T-helper 2 cell treated with Interferon-gamma antibody and Interleukin-4, amounts not matched to agents 5 μg/mL and 100 μg/mL, for 36 hours (primary cell): ENCODE measurements at regions not wholly inside any gene's neighbourhood (a gene's known extent, or its start where the extent isn't known, plus 50 kb on each side); places are given as distances from the start of the nearest gene placed in this dataset.

Experiments
- DNase-seq: peaks from one replicate; pipeline ENCODE4 v3.0.0; 2021; ENCODE audit warnings: low spot score
- H3K27ac Mint-ChIP-seq: one replicate; pipeline ENCODE4 v1.8.0; 2021; ENCODE audit warnings: mild to moderate bottlenecking, mixed read lengths
- H3K27me3 Mint-ChIP-seq: one replicate; pipeline ENCODE4 v1.8.0; 2021; ENCODE audit warnings: low read depth, mixed read lengths
- H3K36me3 Mint-ChIP-seq: one replicate; pipeline ENCODE4 v1.8.0; 2021; ENCODE audit warnings: low read depth, mixed read lengths
- H3K4me1 Mint-ChIP-seq: one replicate; pipeline ENCODE4 v1.8.0; 2021; ENCODE audit warnings: low read depth, mixed read lengths
- H3K4me3 Mint-ChIP-seq: one replicate; pipeline ENCODE4 v1.8.0; 2022; ENCODE audit warnings: mild to moderate bottlenecking, moderate library complexity, mixed read lengths
- H3K9me3 Mint-ChIP-seq: one replicate; pipeline ENCODE4 v1.8.0; 2021; ENCODE audit warnings: mixed read lengths

DNA sequence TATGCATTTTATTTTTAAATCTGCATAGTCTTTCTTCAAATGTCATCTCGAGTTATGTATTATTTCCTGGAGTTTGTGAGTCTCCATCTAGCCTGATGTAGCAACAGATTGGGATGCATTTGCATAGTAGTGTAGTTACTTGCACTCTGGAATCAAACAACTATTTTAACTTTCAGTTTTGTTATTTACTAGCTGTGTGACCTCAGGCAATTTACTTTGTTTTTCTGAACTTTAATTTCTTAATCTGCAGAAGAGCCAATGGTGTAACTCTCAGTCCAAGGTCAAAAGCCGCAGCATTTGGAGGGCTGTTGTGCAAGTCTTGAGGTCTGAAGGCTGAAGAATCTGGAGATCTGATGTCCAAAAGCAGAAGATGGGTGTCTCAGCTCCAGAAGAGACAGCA lies 175.8 kb upstream of the SORCS1 start:
- Mint-ChIP-seq H3K4me1 (no peaks in the 10 kb centered on the region), H3K36me3 (no peaks in the 10 kb centered on the region), H3K27me3 (no peaks in the 10 kb centered on the region), H3K4me3 (no peak overlapping the region), H3K9me3 (peaks cover 36% of the 10 kb centered on the region), H3K27ac (no peak overlapping the region)
- DNase-seq, result no peak

DNA sequence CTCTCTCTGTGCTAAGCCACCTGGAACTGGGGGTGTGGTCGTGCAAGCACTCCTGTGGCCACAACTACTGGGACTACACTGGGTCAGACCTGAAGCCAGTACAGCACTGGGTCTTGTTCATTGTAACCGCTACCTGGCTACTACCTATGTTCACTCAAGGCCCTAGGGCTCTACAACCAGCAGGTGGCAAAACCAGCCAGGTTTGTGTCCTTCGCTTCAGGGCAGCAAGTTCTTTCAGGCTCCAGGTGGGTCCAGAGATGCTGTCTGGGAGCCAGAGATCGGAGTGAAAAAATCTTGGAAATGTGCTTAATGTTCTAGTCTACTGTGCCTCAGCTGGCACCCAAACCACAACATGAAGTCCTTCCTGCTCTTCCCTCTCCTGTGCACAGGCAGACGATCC lies 171.6 kb upstream of the SORCS1 start:
- H3K9me3 Mint-ChIP-seq, result peaks cover 35% of the 10 kb centered on the region
- no peaks in the 10 kb centered on the region for H3K4me1 Mint-ChIP-seq
- no peaks in the 10 kb centered on the region for H3K36me3 Mint-ChIP-seq
- no peak overlapping the region for H3K27ac Mint-ChIP-seq
- no peaks in the 10 kb centered on the region for H3K27me3 Mint-ChIP-seq
- no peak for DNase-seq
- no peak overlapping the region for H3K4me3 Mint-ChIP-seq

DNA sequence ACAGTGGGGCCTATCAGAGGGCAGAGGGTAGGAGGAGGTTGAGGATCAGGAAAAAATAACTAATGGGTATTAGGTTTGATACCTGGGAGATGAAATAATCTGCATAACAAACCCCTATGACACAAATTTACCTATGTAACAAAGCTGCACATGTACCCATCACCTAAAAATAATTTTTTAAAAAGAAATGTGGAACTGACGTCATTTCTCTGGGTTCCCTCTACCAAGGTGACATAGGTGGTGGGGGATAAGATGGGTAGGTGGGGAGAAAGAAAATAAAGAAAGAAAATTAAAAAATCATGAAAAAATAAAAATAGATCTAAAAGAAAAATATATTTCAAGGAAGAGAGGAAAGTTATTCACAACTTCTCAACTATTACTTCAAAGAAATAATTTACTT lies 153.1 kb upstream of the SORCS1 start:
- H3K9me3 Mint-ChIP-seq, result peaks cover 7% of the 10 kb centered on the region
- H3K4me1 Mint-ChIP-seq, result no peaks in the 10 kb centered on the region
- no peaks in the 10 kb centered on the region for H3K27me3 Mint-ChIP-seq
- no peak for DNase-seq
- no peaks in the 10 kb centered on the region for H3K36me3 Mint-ChIP-seq
- H3K27ac Mint-ChIP-seq, result no peak overlapping the region
- no peak overlapping the region for H3K4me3 Mint-ChIP-seq

DNA sequence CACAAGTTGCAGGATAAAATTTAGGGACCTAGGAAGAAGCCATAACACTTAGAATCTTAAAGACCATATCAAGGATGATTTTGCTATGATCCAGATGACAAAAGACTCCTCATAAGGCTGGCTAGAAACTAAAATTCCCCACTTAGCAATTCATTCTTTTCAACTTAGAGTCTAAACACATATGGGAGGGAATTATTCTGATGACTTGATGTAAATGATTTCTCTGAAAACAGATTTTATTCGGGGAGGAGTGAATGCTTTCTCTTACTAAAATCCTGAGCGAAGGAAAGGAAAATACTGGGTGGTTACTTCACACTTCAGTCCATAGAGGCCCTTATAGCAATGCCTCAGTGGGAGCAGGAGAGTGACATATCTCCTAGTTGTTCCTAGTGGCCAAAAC lies 138.7 kb upstream of the SORCS1 start:
- Mint-ChIP-seq H3K27me3 (no peaks in the 10 kb centered on the region), H3K36me3 (no peaks in the 10 kb centered on the region), H3K4me3 (no peak overlapping the region), H3K9me3 (peaks cover 33% of the 10 kb centered on the region), H3K4me1 (no peaks in the 10 kb centered on the region), H3K27ac (no peak overlapping the region)
- DNase-seq, result no peak

DNA sequence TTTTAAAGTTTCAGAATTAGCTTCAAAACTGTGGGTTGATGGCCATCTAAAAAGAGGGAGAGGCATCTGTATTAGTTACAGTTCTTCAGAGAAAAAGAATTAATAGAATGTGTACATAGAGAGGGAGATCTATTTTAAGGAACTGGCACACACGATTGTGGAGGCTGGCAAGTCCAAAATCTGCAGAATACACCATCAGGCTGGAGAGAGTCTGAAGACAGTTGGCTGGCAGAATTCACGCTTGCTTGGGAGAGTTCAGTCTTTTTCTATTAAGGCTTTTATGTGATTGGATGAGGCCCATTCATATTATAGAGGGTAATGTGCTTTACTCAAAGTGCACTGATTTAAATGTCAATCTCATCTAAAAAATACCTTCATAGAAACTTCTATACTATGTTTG lies 135.1 kb upstream of the SORCS1 start:
- H3K27ac Mint-ChIP-seq, result no peak overlapping the region
- no peak for DNase-seq
- no peak overlapping the region for H3K4me3 Mint-ChIP-seq
- no peaks in the 10 kb centered on the region for H3K27me3 Mint-ChIP-seq
- no peaks in the 10 kb centered on the region for H3K36me3 Mint-ChIP-seq
- H3K9me3 Mint-ChIP-seq, result peaks cover 37% of the 10 kb centered on the region
- H3K4me1 Mint-ChIP-seq, result no peaks in the 10 kb centered on the region

DNA sequence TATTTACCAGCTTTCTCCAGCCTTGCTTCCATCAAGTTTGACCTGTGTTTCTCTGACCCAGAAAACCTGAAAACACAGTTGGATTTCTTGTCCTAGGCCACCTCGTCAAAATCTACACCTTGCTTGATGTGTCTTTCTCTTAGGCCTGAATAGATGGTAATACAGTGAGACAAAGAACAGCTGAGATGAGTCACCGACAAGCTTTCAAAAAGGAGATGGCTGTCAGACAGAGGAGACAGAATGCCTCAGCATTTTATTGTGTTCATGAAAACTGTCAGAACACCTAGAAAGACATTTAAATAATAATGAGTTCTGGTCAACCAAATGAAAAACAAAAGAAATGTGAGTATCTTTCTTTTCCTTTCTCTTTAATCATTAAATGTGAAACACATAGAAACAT lies 119.7 kb upstream of the SORCS1 start:
- no peak overlapping the region for H3K27ac Mint-ChIP-seq
- H3K27me3 Mint-ChIP-seq, result no peaks in the 10 kb centered on the region
- no peak for DNase-seq
- no peaks in the 10 kb centered on the region for H3K4me1 Mint-ChIP-seq
- no peak overlapping the region for H3K4me3 Mint-ChIP-seq
- H3K9me3 Mint-ChIP-seq, result peaks cover 61% of the 10 kb centered on the region
- no peaks in the 10 kb centered on the region for H3K36me3 Mint-ChIP-seq

DNA sequence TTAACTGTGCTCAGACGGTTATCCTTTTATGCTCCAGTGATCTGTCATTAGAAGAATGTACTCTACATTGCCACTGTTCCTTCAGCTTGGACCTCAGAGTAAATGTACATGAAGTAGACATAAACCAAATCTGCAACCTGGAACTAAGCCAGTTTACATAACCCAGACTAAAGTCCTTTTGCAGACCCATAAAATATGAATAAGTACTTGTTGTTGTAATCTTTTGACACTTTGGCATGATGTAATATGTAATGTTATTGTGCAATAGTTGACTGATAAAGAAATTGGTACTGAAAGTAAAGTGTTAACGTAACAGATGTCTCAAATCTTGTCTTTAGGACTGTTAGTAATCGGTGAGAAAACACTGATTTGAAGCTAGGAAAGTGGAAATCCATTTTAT lies 115.8 kb upstream of the SORCS1 start:
- Mint-ChIP-seq H3K27ac (no peak overlapping the region), H3K27me3 (no peaks in the 10 kb centered on the region), H3K4me1 (no peaks in the 10 kb centered on the region), H3K4me3 (no peak overlapping the region), H3K9me3 (peaks cover 45% of the 10 kb centered on the region), H3K36me3 (no peaks in the 10 kb centered on the region)
- no peak for DNase-seq

DNA sequence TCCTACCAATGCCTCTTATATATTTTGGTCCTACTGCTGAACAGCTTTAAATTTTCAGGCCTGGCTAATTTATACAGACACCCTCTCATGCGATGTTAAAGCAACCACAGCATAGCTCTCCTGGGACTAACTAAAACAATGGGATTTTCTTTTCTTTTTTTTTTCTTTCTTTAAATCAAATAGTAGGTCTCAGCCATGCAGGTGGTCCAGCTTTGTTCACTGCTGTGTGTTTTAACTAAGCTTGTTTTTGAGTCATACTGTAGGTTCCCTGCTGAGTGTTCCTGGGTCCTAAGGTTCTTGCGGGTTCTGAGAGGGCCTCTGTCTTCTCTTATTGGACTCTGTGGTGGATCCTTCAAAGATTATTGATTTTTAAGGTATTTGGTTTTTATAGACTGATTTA lies 113.1 kb upstream of the SORCS1 start:
- Mint-ChIP-seq H3K4me3 (no peak overlapping the region), H3K27ac (no peak overlapping the region), H3K9me3 (peaks cover 30% of the 10 kb centered on the region), H3K36me3 (no peaks in the 10 kb centered on the region), H3K27me3 (no peaks in the 10 kb centered on the region), H3K4me1 (no peaks in the 10 kb centered on the region)
- DNase-seq, result no peak

DNA sequence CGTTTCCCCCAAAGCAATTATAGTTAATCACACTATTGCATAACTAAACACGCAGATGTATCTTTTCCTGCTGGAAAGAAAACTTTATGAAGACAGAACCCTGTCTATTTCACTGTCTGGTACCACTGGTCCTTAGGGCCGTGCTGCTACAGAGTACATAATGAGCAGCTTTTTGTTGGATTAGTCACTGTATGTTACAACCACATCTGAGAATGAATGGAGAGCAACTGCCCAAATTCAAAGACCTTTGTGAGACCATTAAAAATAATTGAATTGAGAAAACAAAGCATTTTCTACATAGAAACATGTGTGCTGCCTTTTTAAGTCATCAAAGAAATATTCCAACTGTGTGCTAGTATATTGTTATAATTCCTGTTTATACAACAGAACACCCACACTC lies 111.3 kb upstream of the SORCS1 start:
- Mint-ChIP-seq H3K4me3 (no peak overlapping the region), H3K4me1 (no peaks in the 10 kb centered on the region), H3K36me3 (no peaks in the 10 kb centered on the region), H3K9me3 (peaks cover 17% of the 10 kb centered on the region), H3K27ac (no peak overlapping the region), H3K27me3 (no peaks in the 10 kb centered on the region)
- DNase-seq, result no peak

DNA sequence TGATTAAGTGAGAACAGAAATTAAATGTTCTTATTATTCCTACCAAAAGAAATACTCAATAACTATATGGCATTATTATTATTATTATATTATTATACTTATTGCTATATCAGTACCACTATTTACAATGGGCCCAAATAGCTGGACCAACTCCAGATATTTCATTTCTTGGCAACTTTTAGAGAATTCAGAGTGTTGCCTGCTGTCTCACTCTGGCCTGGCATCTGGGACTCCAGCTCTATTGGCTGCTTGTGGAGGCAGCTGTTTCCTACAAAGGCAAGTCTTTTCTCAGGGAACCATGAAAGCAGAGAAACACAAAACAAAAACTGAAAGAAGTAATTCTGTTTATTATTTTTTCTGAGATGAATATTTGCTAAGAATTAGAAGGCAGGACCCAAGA lies 105.1 kb upstream of the SORCS1 start:
- Mint-ChIP-seq H3K27me3 (no peaks in the 10 kb centered on the region), H3K36me3 (no peaks in the 10 kb centered on the region), H3K9me3 (peaks cover 31% of the 10 kb centered on the region), H3K27ac (no peak overlapping the region), H3K4me3 (no peak overlapping the region), H3K4me1 (no peaks in the 10 kb centered on the region)
- no peak for DNase-seq

DNA sequence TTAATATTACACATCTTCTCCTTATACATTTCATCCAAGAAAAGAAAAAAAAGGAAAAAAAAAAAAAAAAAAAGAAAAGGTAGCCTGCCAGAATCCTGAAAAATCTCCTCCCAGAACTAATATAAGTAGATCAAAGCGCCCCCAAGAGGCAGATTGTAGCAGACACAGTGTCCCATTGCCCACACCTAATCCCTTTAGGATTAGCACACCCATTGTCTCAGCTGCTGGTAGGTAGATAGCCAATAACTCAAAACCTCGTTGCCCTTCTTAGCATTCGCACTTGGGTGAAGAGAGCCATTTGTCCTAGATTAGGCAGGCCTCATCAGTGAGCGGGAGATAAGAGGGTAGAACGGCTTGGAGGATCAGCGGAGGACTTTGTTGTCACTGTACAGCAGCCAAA lies 100.2 kb upstream of the SORCS1 start:
- H3K36me3 Mint-ChIP-seq, result no peaks in the 10 kb centered on the region
- no peaks in the 10 kb centered on the region for H3K27me3 Mint-ChIP-seq
- H3K9me3 Mint-ChIP-seq, result peaks cover 36% of the 10 kb centered on the region
- H3K27ac Mint-ChIP-seq, result no peak overlapping the region
- no peaks in the 10 kb centered on the region for H3K4me1 Mint-ChIP-seq
- H3K4me3 Mint-ChIP-seq, result no peak overlapping the region
- no peak for DNase-seq

DNA sequence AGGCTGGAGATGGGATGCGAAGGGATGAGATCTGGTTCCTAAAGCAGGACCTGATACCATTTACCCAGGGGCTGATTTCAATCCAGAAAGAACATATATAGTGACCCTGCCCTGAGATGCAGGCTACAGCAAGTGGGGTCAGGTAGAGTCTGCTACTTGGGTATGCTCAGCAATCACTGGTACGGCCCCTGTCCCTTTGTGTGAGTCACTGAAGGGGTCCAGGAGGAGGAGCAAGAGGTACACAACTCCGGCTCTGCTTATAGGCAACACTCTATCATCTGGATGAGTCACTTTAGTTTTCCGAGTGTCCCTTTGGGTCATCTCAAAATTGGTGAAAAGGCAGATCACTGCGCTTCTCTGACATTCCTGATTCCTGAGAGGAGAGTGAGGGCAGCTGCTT lies 79.6 kb upstream of the SORCS1 start:
- Mint-ChIP-seq H3K27me3 (no peaks in the 10 kb centered on the region), H3K9me3 (peaks cover 11% of the 10 kb centered on the region), H3K4me1 (no peaks in the 10 kb centered on the region), H3K27ac (no peak overlapping the region), H3K4me3 (no peak overlapping the region), H3K36me3 (no peaks in the 10 kb centered on the region)
- no peak for DNase-seq

DNA sequence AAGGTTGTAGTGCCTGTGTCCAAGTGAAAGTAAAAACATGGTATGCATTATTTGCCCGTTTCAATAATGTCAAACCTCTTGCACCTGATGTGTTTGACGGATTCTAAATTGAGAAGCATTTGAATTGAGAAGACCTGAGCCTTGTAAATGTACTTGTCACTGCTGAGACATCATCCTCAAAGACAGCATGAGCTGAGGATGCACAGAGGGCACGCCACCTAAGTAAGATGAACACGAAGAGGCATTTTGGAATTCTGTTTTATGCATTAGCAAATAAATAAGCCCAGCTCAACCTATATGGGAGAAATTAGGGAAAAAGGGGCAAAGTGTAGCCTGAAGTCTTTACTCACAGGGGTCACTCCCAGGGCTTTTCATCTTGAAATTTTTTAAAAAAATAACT lies 73.8 kb upstream of the SORCS1 start:
- no peaks in the 10 kb centered on the region for H3K36me3 Mint-ChIP-seq
- H3K4me1 Mint-ChIP-seq, result no peaks in the 10 kb centered on the region
- DNase-seq, result no peak
- no peak overlapping the region for H3K27ac Mint-ChIP-seq
- no peak overlapping the region for H3K4me3 Mint-ChIP-seq
- H3K9me3 Mint-ChIP-seq, result peaks cover 26% of the 10 kb centered on the region
- H3K27me3 Mint-ChIP-seq, result no peaks in the 10 kb centered on the region

DNA sequence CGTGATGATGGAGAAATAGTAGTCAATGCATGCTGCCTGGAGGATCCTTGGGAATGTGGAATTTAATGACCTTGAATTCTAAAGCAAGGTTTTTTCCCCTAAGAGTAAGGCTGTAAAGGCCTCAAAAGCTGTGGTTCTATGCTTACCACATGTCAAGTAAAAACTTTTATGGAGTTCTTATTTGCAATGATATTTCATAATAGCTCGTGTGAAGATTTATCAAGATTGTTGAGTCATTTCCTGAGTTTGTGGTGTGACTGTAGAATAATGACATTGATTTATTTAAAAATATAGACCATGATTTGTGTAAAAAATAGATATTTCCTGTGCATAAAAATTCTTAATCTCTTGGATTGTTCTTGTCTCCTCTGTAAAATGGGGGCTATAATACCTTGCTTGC lies 67.5 kb upstream of the SORCS1 start:
- Mint-ChIP-seq H3K4me3 (no peak overlapping the region), H3K27ac (no peak overlapping the region), H3K9me3 (peaks cover 37% of the 10 kb centered on the region), H3K36me3 (no peaks in the 10 kb centered on the region), H3K4me1 (no peaks in the 10 kb centered on the region), H3K27me3 (no peaks in the 10 kb centered on the region)
- no peak for DNase-seq

DNA sequence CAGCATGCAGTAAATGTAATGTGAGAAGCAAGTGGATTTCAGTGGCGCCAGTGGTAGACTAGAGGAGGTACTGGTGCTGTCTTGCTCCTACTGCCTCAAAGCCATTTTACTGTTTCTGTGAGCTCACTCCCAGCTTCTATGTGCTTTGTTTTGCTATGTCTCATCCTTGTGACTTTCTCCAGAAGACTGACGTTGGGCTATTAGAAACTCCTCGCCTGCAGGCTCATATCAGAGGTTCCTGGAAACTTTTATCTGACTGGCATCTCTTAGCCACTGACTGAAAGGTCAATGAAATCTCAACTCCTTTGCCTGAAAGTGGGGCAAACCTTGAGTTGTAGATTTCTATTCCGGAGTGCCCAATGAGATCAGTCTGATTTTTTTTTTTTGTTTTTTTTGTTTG lies 66.4 kb upstream of the SORCS1 start:
- Mint-ChIP-seq H3K9me3 (peaks cover 35% of the 10 kb centered on the region), H3K4me3 (no peak overlapping the region), H3K27ac (no peak overlapping the region), H3K4me1 (no peaks in the 10 kb centered on the region), H3K36me3 (no peaks in the 10 kb centered on the region), H3K27me3 (no peaks in the 10 kb centered on the region)
- DNase-seq, result no peak

DNA sequence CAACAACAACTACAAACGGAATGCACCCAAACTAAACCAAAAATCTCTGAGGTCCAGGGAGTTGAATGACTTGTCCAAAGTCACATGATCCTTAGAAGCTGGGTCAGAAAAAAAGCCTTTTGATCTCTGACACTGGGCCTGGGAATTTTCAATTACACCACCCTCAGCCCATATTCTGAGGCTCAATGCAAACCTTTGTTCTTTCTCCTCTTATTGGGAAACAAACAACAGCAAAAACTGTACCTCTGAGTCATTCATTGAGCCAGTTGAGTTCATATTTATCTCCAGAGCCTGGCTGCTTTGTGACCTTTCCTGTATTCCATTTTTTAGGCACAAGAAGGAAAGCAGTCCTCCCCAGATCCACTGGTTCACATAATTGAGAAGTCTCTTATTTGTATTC lies 51.2 kb upstream of the SORCS1 start:
- H3K27ac Mint-ChIP-seq, result no peak overlapping the region
- no peaks in the 10 kb centered on the region for H3K27me3 Mint-ChIP-seq
- H3K4me1 Mint-ChIP-seq, result no peaks in the 10 kb centered on the region
- DNase-seq, result no peak
- no peak overlapping the region for H3K4me3 Mint-ChIP-seq
- H3K36me3 Mint-ChIP-seq, result no peaks in the 10 kb centered on the region
- H3K9me3 Mint-ChIP-seq, result peaks cover 28% of the 10 kb centered on the region
